GM12873 (cell line): ENCODE measurements at regions not wholly inside any gene's neighbourhood (a gene's known extent, or its start where the extent isn't known, plus 50 kb on each side); places are given as distances from the start of the nearest gene placed in this dataset.

Experiments
- TF ChIP-seq, protein P1 (sequence below): IDR thresholded peaks from 2 replicates; pipeline ENCODE4 v1.5.1; 2012; ENCODE audit warnings: low read depth, mild to moderate bottlenecking, moderate library complexity, low read length, control low read depth; ENCODE audit not compliant: insufficient read depth; ENCODE audit errors: missing control alignments

DNA sequence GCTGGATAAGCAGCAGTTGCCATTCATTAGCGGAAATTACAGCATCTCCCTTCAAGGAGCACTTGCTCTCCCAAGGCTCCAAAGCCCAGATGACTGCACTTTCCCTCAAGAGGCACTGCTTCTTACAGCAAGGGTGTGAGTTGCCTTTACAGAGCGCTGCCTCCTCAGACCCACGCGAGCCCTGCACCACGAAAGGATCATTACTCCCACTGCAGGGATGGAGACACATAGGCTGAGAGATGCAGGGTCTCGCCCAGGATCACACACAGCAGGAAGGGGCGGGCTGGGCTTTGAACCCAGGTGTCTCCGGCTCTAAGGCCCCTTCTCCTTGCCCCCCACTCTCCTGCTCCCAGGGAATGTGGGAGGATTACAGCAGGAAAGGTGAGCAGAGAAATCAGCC, 405.5 kb downstream of the MATN1 start:
- TF ChIP-seq, protein P1, sequence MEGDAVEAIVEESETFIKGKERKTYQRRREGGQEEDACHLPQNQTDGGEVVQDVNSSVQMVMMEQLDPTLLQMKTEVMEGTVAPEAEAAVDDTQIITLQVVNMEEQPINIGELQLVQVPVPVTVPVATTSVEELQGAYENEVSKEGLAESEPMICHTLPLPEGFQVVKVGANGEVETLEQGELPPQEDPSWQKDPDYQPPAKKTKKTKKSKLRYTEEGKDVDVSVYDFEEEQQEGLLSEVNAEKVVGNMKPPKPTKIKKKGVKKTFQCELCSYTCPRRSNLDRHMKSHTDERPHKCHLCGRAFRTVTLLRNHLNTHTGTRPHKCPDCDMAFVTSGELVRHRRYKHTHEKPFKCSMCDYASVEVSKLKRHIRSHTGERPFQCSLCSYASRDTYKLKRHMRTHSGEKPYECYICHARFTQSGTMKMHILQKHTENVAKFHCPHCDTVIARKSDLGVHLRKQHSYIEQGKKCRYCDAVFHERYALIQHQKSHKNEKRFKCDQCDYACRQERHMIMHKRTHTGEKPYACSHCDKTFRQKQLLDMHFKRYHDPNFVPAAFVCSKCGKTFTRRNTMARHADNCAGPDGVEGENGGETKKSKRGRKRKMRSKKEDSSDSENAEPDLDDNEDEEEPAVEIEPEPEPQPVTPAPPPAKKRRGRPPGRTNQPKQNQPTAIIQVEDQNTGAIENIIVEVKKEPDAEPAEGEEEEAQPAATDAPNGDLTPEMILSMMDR, result no peak

DNA sequence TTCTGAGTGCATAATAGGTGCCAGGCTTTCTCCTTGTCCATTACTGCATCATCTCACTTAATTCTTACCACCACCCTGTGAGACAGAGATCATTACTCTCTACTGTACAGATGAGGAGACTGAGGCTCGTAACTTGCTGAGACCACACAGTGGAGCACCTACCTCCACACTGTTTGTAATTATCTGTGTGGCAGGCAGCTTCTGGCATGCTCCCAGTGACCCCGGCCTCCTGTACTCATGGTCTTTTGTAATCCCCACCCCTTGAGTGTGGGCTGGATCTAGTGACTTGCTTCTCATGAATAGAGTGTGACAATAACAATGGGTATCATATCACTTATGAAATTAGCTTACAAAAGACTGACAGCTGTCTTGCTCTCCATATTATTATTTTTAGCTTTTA, 407.3 kb downstream of the MATN1 start:
- TF ChIP-seq, protein P1, result no peak

DNA sequence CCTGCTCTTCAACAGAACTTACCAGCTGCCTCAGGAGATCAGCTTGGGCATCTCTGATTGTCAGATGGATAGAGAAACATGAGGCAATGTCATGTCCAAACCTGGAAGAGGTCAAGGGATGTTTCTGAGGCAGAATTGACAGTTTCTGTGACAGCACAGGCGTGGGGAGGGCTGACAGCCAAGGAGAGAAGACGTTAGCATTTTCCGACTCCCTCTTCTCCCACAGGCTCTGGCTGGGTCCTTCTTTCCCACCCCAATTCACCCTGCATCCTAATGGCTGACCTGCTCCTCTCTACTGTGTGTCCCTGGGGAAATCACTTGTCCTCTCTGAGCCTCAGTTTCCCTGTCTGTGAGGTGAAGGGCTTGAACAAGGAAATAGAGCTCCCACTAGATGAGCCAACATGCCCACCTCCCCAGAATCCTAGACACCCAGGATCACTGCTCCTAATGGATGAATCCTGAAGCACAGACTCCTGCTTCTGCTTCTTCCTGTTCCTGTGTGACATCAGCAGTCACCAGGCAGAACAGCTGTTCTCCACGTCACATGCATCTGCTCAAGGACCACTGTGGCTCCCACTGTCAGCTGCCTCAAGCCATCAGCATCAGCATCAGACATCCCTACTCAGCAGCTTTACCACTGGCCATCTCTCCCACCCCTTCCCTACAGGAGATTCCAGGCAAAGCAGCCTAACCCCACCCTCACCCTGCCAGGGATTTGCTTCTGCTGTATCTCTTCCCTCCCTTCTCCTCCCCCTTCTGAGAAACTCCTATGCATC, 408.0 kb downstream of the MATN1 start:
- TF ChIP-seq, protein P1, result no peak

DNA sequence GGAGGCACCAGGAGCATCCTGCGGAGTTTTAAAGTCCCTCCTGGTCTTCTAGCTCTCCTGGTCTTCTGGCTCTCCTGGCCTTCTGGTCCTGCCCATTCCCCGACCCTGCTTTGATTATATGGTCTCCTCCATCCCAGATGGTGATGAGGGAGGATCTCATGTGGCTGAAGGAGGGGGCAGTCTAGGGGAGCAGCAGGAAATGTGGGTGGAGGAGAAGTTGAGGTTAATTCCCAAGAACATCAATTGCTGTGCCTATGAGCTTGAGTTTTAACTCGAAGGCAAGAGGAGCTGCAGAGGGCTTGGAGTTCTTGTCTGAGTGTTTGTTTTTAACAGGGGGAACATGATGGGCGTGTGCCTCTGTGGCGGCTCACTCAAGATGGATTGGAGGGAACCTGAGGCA, 408.8 kb downstream of the MATN1 start:
- TF ChIP-seq, protein P1, result no peak

DNA sequence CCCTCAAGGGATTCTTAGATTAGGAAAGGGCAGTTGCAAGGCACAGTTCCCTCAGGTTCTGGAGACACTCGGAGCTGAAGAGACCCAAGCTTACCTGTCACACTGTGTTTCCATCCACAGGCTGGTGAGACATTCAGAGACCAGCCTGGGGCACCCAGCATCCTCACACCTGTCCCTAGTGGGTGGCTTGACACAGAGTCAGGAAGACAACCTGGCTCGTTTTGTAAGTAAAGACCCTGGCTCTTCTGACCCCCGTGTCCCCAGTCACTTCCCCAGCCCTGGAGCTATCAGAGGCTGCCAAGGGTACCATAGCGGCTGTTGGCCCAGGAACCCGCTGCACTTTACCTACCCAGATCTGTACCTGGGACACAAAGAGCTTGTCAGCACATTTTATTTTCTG, 409.8 kb downstream of the MATN1 start:
- TF ChIP-seq, protein P1, result no peak

DNA sequence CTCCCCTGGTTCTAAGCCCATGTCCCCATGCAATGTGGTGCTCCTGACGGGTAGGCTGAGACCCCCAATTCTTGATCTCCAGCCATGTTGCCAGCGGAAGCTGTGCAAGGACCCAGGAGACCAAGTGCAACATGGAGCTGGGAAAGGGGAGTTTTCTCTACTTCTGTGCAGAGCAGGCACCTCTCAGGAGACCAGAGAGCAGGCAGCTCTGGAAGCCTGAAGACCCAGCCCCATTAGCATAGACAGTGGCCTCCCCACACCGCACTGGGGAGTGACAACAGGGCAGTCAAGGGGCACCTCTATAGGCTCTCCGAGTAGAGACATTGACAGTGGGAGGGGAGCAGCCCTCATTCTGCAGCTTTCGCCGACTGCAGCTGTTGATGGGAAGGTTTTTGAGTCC, 410.2 kb downstream of the MATN1 start:
- TF ChIP-seq, protein P1, result no peak

DNA sequence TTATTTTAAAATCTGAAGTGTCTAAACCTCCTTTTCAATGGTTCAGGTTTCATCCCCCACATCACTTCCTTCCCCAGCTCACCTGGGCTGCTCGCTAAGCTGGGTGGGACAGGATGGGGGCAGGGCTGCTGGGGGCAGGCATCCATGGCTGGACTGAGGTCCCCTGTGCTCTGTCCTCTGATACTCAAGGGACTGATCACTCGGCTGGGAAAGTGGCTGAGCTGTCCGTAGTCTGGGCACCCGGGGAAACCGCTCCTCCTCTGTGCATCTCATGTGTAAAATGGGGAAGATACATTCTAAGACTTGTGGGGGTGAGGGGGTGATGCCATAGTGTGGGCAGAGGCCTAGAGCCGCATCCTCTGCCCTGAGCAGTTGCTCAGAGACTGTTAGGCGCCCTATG, 411.2 kb downstream of the MATN1 start:
- TF ChIP-seq, protein P1, result no peak
